ENCODE measurements at regions not wholly inside any gene's neighbourhood (a gene's known extent, or its start where the extent isn't known, plus 50 kb on each side); places are given as distances from the start of the nearest gene placed in this dataset.

GRCh38 chr5:171625646-171626045 is 160.0 kb upstream of the SMIM23 start:
- TF ChIP-seq, protein P1, sequence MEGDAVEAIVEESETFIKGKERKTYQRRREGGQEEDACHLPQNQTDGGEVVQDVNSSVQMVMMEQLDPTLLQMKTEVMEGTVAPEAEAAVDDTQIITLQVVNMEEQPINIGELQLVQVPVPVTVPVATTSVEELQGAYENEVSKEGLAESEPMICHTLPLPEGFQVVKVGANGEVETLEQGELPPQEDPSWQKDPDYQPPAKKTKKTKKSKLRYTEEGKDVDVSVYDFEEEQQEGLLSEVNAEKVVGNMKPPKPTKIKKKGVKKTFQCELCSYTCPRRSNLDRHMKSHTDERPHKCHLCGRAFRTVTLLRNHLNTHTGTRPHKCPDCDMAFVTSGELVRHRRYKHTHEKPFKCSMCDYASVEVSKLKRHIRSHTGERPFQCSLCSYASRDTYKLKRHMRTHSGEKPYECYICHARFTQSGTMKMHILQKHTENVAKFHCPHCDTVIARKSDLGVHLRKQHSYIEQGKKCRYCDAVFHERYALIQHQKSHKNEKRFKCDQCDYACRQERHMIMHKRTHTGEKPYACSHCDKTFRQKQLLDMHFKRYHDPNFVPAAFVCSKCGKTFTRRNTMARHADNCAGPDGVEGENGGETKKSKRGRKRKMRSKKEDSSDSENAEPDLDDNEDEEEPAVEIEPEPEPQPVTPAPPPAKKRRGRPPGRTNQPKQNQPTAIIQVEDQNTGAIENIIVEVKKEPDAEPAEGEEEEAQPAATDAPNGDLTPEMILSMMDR (IDR thresholded peaks at IDR 0.05; ENCODE audit: borderline replicate concordance, control extremely low read depth, extremely low read depth, insufficient read depth, missing control alignments) = no peak

GRCh38 chr5:171627936-171628632 is 157.5 kb upstream of the SMIM23 start:
- TF ChIP-seq, protein P1 (IDR thresholded peaks at IDR 0.05; ENCODE audit: borderline replicate concordance, control extremely low read depth, extremely low read depth, insufficient read depth, missing control alignments) = no peak
- in situ Hi-C loops (cut with MboI; ENCODE audit: low sequenced_read_pairs, unreplicated experiment) = no loop called here
- DNase-seq (ENCODE audit: low spot score) = no peak

More at GRCh38 chr5:171625646-171626045, 160.0 kb upstream of the SMIM23 start:
- no peak for DNase-seq (ENCODE audit: low spot score)
- in situ Hi-C loops (cut with MboI; ENCODE audit: low sequenced_read_pairs, unreplicated experiment) = no loop called here

DNA sequence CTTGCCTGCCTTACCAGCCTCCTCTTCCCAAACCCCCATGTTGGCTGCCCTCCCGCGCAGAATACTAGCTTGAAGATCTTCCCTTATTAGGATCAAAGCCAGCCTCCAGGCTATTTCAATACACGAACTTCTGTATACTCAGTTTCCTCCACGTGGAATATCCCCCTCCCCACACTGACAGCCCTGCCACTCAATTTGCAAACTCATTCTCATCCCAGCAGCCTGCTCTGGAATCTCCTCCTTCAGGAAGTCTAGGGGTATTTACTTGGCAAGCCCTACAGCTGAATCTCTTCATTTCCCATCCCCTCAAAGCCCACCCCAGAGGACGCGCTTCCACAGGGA is 157.0 kb upstream of the SMIM23 start:
- in situ Hi-C loops (cut with MboI; ENCODE audit: low sequenced_read_pairs, unreplicated experiment) = no loop called here
- TF ChIP-seq, protein P1 (IDR thresholded peaks at IDR 0.05; ENCODE audit: borderline replicate concordance, control extremely low read depth, extremely low read depth, insufficient read depth, missing control alignments) = no peak
- no peak for DNase-seq (ENCODE audit: low spot score)

DNA sequence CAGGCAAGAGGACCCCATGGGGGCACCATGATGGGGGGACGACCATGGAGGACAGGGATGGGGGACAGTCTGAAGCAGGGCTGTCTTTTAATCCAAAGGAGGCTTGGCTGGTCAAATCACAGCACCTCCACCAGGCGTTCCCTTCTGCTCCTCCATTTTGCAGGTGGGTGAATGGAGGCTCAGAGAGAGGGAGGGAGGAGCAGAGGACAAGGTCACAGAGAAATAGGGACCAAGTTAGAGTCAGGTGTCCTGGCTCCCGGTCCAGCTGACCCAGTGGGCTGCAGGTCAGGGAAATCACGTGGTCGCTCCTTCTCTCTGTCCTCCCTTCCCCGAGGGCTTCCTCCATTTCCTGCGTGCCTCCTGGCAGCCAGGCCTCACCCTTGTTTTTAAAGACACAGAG is 156.4 kb upstream of the SMIM23 start:
- TF ChIP-seq, protein P1 (IDR thresholded peaks at IDR 0.05; ENCODE audit: borderline replicate concordance, control extremely low read depth, extremely low read depth, insufficient read depth, missing control alignments) = no peak
- no peak for DNase-seq (ENCODE audit: low spot score)
- in situ Hi-C loops (cut with MboI; ENCODE audit: low sequenced_read_pairs, unreplicated experiment) = no loop called here

GRCh38 chr5:171629628-171630349 is 155.8 kb upstream of the SMIM23 start:
- no peak for DNase-seq (ENCODE audit: low spot score)

DNA sequence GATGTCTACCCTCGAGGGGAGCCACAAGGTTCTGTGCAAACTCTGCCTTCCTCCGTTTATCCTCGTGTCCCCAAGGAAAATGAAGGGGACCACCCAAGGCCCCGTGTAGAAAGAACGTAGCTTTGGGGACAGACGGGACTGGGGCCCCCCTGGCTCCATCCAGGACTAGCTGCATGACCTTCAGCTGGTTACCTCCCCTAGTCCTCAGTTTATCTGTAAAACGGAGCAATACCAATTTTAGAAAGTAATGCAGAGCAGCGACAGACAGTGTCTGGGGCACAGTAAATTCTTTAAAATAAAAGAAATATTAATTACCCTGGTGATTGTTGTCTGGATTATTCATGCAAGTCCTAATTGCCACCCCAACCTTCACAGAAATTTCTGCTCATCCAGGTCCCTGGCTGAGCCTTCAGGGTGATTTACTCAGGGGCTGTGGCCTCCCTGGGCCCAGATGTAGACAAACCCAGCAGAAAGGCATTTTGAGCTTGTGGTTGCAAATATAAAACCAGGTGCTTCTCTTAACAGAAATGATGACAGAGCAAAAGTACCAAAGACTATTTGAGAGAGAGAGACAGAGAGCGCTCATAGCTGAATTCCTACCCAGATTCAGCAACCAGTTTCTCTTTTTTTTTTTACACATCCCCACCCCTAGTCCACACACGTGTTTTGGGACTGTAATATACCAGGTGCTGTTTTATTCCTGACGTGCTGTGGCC is 155.1 kb upstream of the SMIM23 start:
- TF ChIP-seq, protein P1 (IDR thresholded peaks at IDR 0.05; ENCODE audit: borderline replicate concordance, control extremely low read depth, extremely low read depth, insufficient read depth, missing control alignments) = no peak
- in situ Hi-C loops (cut with MboI; ENCODE audit: low sequenced_read_pairs, unreplicated experiment) = no loop called here
- DNase-seq (ENCODE audit: low spot score) = no peak

More at GRCh38 chr5:171629628-171630349, 155.8 kb upstream of the SMIM23 start:
- TF ChIP-seq, protein P1 (IDR thresholded peaks at IDR 0.05; ENCODE audit: borderline replicate concordance, control extremely low read depth, extremely low read depth, insufficient read depth, missing control alignments) = peak; percentile 13
- in situ Hi-C loops (cut with MboI; ENCODE audit: low sequenced_read_pairs, unreplicated experiment) = no loop called here

All from GM13976 (cell line).